ENCODE measurements at regions not wholly inside any gene's neighbourhood (a gene's known extent, or its start where the extent isn't known, plus 50 kb on each side); places are given as distances from the start of the nearest gene placed in this dataset.

DNA sequence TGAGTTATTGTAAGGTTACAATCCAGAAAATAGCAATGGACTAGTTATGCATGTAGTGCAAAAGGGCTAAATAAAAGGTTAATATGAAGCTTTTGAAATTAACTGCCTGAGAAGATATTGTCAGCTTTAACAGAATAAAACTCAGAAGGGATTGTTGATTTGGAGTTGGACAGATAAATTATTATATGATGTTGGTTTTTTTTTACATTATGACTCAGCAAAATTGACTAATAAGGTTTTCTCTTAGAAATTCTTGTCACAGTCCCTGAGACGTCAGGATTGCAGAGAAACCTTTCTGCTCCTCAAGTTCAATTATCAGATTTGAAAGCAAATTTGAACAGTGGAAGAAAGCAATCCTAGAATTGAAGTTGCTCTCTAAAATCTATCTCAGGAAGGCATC lies 946.9 kb downstream of the CBLN2 start:
- no peak for DNase-seq (ENCODE audit: extremely low read depth in 1 of 2, low read depth in 1 of 2)

DNA sequence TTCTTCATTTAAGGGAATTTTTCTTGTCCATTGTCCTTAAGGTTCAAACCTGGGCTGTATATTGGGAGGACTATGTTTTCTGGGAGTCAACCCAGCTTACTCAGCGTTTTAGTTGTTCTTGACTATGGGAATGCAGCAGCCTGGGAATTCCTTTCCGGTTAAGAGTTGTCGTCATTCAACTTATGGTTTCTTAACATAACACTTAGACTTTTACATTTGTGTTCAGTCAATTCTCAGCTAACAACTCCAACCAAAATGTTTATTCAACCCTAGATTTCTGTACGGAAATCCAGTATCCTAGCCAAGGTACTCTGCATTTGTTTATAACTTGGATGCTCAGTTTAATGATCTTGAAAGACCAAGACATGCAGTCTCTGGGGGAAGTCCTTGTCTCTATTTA lies 960.9 kb downstream of the CBLN2 start:
- DNase-seq (ENCODE audit: extremely low read depth in 1 of 2, low read depth in 1 of 2) = no peak

DNA sequence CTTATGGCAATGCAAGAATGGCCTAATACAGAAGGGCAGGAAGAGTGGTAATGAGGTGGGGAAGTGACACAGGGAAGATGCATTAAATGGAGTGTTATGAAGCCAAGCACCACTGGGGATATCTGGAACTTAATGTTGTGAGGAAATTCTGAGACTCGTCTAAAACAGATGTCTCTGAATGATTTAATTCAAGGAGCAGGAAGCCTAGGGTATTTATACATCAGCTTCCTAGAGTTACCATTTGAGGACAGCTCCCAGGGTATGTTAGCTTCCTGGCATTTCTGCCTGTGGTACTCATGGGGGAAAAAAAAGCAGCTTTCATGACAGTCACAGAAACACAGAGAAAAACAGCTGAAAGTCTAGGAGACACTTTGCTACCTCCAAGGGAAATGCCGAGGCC lies 989.5 kb downstream of the CBLN2 start:
- no peak for DNase-seq (ENCODE audit: extremely low read depth in 1 of 2, low read depth in 1 of 2)

DNA sequence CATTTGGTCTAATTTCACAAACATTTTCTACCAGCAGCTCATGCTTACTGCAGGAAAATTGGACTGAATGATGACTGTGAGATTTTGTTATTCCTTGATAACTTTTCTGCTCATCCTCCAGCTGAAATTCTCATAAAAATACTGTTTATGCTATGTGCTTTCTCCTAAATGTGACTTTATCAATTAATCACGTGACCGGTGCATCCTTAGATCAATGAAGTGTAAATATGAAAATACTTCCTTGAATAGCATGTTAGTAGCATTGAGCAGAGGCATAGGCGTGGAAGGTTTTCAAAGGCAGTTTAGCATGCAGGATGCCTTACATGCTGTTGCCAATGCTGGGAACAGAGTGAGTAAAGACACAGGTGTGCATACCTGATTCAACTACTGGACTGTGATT lies 1002.5 kb downstream of the CBLN2 start:
- no peak for DNase-seq (ENCODE audit: extremely low read depth in 1 of 2, low read depth in 1 of 2)

DNA sequence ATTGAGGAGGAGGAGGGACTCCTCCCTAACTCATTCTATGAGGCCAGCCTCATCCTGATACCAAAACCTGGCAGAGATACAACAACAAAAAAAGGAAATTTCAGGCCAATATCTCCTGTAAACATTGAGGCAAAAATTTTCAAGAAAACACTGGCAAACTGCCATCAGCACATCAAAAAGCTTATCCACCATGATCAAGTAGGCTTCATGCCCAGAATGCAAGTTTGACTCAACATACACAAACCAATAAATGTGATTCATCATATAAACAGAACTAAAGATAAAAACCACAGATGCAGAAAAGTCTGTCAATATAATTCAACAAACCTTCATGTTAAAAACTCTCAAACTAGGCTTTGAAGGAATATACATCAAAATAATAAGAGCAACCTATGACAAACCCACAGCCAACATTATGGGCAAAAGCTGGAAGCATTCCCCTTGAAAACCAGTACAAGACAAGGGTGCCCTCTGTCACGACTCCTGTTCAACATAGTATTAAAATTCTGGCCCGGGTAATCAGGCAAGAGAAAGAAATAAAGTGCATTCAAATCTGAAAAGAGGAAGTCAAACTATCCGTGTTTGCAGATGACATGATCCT lies 1014.3 kb downstream of the CBLN2 start:
- no peak for DNase-seq (ENCODE audit: extremely low read depth in 1 of 2, low read depth in 1 of 2)

DNA sequence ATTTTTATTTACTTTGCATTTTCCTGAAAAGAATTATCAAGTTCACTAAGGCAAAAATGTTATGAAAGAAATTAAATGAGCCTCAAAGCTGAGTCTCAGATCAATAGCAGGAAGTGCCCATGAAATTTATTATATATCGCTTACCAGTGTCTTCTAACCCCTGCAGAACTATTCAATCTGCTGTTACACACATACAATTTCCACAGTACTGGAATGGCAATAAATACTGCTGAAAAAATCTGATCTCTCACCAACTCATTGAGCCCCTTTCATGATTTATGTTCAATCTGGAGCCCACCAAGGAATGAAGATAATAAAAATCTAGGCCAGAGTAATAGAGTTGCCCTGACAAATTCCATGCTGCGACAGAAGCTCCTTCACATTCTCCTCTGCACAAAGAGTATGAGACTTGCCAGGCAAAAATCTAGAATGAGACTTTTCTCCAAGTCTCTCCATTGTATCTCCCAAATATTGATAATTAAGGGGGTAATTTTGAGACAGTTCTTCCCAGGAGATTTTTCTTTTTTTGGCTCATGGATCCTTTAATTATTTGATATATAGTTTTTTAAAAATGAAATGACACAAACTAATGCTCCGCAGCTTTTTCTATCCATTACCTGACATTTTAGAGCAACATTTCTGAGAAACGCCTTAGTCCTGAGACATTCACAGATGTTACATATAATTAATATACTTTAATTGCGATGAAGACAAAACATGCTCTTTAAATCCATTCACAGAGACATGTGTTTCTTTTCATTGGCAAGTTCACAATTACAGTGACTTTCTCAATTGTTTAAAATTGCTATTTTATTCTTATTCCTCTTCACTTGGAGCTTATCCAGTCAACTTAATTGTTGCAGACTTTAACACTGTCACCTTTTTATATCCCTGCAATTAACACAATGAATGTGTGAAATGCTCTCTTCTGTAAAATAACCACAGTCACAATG lies 1020.4 kb downstream of the CBLN2 start:
- DNase-seq (ENCODE audit: extremely low read depth in 1 of 2, low read depth in 1 of 2) = no peak

DNA sequence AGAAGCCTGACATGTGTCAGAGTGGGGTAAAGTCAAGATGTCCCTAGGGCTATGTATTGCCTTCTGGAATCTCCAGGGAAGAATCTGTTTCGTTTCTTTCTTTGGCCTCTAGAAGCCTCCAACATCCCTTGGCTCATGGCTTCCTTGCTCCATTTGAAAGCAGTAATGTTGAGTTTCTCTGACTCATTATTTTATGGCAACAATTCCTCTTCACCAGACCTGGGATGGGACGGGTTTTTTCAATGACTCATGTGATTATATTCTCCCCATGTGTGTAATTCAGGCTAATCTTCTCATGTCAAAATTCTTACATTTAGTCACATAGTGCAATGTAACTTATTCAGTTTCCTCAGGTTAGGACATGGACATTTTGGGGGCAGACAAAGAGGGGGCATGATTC lies 1038.6 kb downstream of the CBLN2 start:
- DNase-seq (ENCODE audit: extremely low read depth in 1 of 2, low read depth in 1 of 2) = no peak

DNA sequence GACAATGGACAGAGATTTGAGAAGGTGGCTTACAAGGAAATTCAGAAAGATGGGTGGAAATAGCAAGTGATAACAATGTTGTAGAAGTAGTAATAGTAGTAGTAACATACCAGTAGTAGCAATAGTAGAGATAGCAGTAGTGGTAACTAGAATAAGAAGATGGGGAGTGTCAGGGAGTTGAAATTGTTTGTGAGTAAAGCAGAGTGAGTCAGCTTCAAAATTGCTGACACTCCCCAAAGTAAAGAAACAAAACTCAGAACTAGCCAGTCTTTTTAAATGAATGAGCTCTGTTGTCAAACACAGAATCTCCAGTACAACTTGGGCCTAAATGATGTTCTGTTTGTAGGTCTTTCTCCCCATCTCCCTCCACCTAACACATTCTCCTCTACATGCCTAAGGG lies 1040.9 kb downstream of the CBLN2 start:
- DNase-seq (ENCODE audit: extremely low read depth in 1 of 2, low read depth in 1 of 2) = no peak

DNA sequence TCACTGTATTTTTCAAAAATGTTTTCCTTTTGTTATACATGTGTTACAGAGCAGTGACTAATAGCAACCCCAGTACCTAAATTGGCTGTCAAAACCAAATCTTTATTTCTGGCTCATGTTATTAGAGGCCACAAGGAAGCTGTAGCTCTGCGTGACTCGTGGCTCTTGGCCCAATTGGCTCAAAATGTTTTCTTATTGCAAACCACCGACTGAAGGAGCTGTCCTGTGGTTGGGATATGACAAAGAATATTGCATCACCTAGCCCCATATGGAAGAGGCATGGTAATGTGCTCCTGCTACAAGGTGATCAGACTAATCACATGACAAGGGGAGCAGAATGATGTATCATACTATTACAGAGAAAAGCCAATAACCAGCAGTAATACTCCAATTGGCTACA lies 1058.5 kb downstream of the CBLN2 start:
- no peak for DNase-seq (ENCODE audit: extremely low read depth in 1 of 2, low read depth in 1 of 2)

DNA sequence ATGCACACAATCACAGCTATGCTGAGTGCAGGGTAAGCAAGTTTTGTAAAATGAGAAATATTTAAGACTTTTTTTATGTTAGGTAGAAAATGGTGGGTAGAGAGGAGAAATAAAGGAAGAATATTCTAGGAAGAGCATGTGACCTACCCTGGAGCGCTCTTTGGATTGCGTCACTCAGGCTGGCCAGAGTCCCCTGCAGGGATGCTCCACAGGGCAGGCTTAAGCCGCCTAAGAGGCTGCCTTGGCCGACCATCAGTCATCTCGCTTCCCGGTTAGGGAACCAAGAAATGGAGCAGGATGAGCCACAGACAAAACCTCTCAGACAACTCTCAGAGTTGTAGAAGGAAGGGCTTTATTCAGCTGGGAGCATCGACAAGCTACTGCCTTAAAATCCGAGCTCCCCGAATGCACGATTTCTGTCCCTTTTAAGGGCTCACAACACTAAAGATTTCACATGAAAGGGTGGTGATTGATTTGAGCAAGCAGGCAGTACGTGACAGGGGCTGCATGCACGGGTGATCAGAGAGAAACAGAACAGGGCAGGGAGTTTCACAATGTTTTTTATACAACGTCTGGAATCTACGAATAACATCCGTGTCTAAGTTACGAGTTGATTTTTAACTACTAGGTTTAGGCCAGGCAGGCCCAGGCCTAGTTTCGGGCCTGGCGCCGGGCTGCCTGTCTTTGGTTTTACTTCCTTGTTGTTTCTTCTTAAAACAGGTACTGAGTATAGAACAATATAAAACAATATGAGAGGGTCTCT lies 1072.0 kb downstream of the CBLN2 start:
- no peak for DNase-seq (ENCODE audit: extremely low read depth in 1 of 2, low read depth in 1 of 2)

DNA sequence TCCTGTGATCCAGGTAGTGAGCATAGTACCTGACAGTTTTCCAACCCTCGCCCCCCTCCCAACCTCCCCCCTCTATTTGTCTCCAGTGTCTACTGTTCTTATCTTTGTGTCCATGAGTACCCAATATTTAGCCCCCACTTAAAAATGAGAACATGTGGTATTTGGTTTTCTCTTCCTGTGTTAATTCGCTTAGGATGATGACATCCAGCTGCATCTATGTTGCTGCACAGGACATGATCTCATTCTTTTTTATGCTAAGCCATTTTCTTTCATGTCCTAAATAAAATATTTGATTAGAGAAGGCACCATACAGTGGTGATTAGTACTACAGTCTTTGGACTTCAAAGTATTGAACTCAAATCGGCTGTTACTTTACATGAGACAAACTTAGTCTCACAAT lies 1087.9 kb downstream of the CBLN2 start:
- no peak for DNase-seq (ENCODE audit: extremely low read depth in 1 of 2, low read depth in 1 of 2)

DNA sequence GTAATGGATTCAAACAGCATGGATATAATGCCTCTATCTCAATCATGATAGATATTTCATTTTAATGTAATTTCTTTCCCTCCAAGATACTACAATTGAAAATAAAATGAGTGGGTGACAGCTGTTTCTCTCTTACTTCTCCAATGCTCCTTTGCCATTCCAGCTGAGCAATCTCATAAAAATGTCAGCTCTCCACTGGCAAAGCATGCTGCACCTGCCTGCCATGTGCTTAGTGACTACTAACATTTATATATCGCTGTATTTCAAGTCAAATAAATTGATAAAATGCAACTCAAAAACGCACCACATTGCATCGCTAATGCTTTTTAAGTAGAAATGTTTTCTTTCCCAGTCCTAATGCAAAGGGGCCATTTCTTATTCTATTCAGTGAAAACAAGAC lies 1093.9 kb downstream of the CBLN2 start:
- DNase-seq (ENCODE audit: extremely low read depth in 1 of 2, low read depth in 1 of 2) = no peak

DNA sequence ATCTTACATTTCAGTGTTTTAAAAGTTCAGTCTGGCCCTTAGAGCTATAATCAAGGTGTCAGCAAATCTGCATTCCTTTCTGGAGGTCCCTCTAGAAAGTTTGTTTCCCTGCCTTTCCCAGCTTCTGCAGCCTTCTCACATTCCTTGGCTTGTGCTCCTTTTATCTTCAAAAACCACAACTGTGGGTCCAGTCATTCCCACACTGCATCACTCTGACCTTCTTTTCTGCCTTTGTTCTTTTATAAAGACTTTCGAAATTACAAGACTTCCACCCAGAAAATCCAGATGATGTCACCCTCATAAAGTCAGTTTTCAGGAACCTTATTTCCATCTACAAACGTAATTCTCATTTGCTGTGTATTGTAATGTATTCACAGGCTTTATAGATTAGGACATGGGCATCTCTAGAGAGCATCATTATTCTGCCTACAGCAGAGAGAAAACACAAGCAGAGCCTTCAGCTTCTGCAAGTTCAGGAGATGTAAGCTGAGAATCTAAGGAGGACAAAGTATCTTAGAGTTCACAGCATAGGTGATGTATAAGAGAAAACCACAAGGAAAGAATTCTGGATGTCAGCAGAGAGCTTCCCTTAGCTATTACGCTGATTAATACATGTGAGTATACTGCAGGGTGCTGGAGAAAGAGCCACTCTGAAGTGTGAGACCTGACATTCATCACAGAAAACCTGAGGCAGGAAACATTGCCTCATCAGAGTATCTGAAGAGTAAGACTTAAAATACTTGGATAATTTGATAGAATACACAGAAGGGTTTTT lies 1100.2 kb downstream of the CBLN2 start:
- DNase-seq (ENCODE audit: extremely low read depth in 1 of 2, low read depth in 1 of 2) = no peak

DNA sequence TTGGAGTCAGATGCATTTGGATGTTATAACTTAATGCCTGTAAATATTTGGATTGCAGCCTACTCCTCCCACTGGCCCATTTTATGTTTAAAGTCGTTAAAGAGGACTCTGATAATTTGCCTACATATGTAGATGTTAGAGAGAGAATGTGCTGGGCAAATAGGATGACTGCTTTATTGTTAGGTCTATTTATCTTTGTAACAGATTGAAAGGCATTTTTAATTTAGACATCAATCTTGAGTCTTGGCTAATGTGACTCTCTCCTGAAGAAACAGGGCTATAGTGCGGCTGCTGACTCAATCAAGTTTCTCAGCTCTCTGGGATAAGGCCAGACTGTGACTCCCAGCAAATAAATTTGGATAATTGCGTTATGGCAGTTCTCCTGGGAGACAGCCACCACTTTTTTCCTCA lies 1101.4 kb downstream of the CBLN2 start:
- no peak for DNase-seq (ENCODE audit: extremely low read depth in 1 of 2, low read depth in 1 of 2)

DNA sequence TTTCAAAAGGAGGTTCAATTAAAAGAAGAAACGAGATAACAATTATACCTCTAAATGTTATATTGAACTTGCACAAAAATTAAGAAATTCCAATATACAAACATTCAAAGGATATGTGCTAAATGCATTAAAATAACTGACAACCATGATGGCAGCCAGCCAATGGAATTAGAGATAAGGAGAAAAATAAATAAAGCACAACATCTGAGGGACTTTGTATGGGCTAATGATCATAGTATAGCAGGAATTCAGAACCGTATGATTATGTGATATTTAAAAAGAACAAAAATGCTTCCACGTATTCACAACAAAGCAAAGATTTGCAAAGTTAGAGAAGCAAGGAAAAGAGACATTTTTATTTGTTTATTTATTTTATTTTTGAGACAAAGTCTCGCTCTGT lies 1103.0 kb downstream of the CBLN2 start:
- no peak for DNase-seq (ENCODE audit: extremely low read depth in 1 of 2, low read depth in 1 of 2)

DNA sequence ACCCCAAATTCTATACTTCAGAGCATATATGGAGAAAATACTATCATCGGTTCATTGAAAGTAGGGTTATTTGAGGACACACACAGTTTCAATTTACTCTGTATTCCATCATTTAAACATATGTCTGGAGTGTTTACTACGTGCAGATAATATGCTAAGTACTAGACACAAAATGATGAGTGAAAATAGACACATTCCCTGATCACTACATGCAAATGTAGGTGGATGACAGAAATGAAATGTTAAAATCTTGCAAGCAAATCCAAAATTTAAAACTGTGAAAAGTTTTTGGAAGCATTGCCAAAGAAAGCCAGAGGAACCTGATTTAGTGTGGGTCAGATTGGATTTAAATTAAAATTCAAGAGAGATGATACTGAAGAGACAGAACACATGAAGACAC lies 1106.6 kb downstream of the CBLN2 start:
- DNase-seq (ENCODE audit: extremely low read depth in 1 of 2, low read depth in 1 of 2) = no peak

DNA sequence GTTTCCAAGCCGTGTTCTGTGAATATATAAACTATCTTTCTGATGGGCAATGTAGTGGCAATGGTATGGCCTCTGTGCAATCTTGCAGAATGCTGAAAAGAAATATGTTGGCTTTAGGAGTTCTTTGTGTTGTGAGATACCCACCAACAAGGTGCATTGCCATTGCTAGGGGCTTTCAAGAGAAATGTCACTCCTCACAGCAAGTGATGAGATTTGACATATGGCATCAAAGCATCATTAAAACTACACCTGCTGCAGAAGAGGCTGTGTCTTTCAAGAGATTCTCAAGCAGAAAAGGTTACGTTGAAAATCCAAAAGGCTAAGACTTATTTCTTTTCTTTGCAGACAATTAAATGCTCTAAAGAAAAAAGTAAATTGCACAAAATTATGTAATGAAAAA lies 1110.8 kb downstream of the CBLN2 start:
- no peak for DNase-seq (ENCODE audit: extremely low read depth in 1 of 2, low read depth in 1 of 2)

DNA sequence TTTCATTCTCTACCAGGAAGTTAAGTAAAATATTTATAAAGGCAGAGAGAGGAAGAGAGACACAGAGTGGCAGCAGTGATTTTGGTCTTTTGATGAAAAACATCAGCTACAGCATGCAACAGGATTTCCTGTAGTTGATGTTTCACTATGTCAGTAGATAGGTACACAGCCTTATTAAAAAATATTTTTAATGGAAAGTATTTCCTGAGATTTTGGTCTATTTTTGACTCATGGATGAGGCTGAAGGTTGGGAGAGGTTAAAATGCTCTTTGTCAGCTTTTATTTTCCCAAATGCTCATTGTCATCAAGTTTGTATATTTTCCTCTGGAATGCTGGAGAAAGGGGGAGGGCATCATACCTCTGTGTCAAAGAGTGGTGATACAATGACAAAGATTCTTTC lies 1112.5 kb downstream of the CBLN2 start:
- no peak for DNase-seq (ENCODE audit: extremely low read depth in 1 of 2, low read depth in 1 of 2)

DNA sequence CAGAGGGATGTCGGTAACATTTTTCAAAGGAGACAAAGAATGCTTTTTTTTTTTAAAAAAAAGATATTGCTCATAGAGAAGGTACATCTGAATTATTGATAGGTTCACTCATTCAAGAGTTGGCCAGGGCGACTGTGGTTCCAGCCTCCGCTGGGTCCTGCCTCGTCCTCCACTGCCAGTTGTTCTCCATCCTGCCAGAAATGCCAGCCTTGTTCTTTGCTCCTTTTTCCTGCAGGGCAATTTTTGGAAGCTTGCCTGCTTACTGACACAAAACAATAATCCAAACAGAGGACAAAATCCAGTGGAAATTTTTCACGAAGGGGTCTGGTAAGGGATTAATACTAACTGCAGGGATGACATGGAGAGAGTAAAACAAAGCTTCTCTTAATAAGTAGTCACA lies 1113.0 kb downstream of the CBLN2 start:
- no peak for DNase-seq (ENCODE audit: extremely low read depth in 1 of 2, low read depth in 1 of 2)

DNA sequence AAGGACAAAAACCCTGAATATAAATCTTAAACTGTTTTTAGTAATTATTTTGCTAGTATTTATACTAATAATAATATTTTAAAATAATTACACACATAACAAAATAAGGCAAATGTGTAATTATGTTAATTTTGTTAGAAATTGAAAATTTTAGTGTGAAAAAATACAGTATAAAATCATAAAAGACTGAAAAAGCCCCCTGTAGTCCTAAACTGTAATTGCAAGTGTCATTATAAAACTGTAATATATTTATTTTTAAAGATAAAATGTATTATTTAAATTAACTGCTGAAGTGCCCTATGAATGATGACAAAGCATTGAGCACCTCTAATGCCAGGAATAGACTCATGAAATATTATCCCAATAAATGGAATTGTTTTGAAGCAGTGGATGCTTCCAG lies 1117.7 kb downstream of the CBLN2 start:
- no peak for DNase-seq (ENCODE audit: extremely low read depth in 1 of 2, low read depth in 1 of 2)

DNA sequence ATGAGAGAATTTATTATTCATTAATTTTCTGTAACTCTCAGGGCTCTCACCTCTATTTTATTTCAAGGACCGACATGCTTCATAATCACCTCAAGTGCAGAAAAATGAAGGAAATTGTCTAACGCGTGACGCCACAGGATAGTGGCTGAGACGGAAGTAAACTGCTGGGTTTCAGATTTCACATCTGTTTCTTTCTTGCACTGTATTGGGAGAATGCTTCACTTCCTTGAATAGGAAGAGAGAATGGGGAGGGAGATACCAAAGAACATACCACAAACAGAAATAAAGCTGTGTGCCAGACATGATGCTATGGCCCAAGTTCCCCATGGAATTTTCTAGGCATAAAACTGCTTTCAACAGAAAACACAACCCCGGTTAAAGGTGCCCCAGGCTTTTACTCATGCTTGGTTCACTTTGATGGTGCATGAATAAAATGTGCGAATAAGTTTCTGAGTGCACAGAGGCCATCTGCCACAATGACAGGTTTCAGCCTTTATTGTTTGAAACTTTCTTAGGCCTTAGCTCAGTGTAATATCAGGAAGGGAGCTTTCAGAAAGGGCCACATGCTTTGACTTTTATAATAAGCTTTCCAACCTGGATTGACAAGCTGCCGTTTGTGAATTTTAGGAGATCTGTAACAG lies 1116.4 kb downstream of the SOCS6 start:
- no peak for DNase-seq (ENCODE audit: extremely low read depth in 1 of 2, low read depth in 1 of 2)

Measured in stimulated activated CD8-positive, alpha-beta memory T cell treated with anti-CD3 and anti-CD28 coated beads, Interleukin-7, amount 100 ng/mL, for 48 hours (primary cell).